H1 (cell line): ENCODE measurements at regions not wholly inside any gene's neighbourhood (a gene's known extent, or its start where the extent isn't known, plus 50 kb on each side); places are given as distances from the start of the nearest gene placed in this dataset.

Experiments used
- BACH1 ChIP-seq: IDR thresholded peaks from 2 replicates; pipeline ENCODE4 v1.6.1; 2012; ENCODE audit warnings: low read length, improper control_type of control experiment
- CHD7 ChIP-seq: fragments of 300-600 bp; sonication (generic); IDR thresholded peaks from 2 replicates; pipeline ENCODE4 v1.7.1; 2012; ENCODE audit warnings: low read length, moderate library complexity, mild to moderate bottlenecking, inconsistent platforms; ENCODE audit not compliant: insufficient replicate concordance
- POLR2AphosphoS5 ChIP-seq: IDR thresholded peaks from 2 replicates; pipeline ENCODE4 v1.6.1; 2011; ENCODE audit warnings: low read depth, low read length
- RAD21 ChIP-seq, 2 experiments: IDR thresholded peaks in 1 of 2; conservative IDR thresholded peaks in 1 of 2; 2 replicates each; pipeline ENCODE4 v1.6.1; 2011; ENCODE audit warnings: low read depth in 2 of 2, low read length in 2 of 2, improper control_type of control experiment in 1 of 2, inconsistent platforms in 1 of 2, mild to moderate bottlenecking in 1 of 2, moderate library complexity in 1 of 2
- SIRT6 ChIP-seq: IDR thresholded peaks from one replicate; pipeline ENCODE4 v1.7.1; 2012; ENCODE audit warnings: low read length, inconsistent platforms
- TBP ChIP-seq: IDR thresholded peaks from 2 replicates; pipeline ENCODE4 v1.6.1; 2011; ENCODE audit warnings: low read depth, low read length, improper control_type of control experiment

GRCh38 chr7:126361183-126361582, 891.6 kb downstream of the GRM8 start (continued):
- no peak for TF ChIP-seq CHD7
- no peak for TF ChIP-seq POLR2AphosphoS5
- TF ChIP-seq SIRT6: no peak
- TF ChIP-seq TBP: no peak
- no peak for TF ChIP-seq BACH1
- no peak for TF ChIP-seq RAD21 (IDR thresholded peaks at IDR 0.05 in 1 of 2, conservative IDR thresholded peaks at IDR 0.05 in 1 of 2; ENCODE audit: low read depth in 2 of 2, low read length in 2 of 2)
